ENCODE measurements at regions not wholly inside any gene's neighbourhood (a gene's known extent, or its start where the extent isn't known, plus 50 kb on each side); places are given as distances from the start of the nearest gene placed in this dataset.

- H3K4me3 ChIP-seq, result no peak overlapping the region
- peaks cover 0 to 34% (median 3%) of the 10 kb centered on the region in 4 donors for H3K4me1 ChIP-seq
- peak overlapping the region in 2 of 4 donors; percentile 16 to 66 for H3K27ac ChIP-seq
- no peaks in the 10 kb centered on the region for H3K36me3 ChIP-seq
- no peak for TF ChIP-seq POLR2A (IDR thresholded peaks at IDR 0.05)
- TF ChIP-seq, protein P1, sequence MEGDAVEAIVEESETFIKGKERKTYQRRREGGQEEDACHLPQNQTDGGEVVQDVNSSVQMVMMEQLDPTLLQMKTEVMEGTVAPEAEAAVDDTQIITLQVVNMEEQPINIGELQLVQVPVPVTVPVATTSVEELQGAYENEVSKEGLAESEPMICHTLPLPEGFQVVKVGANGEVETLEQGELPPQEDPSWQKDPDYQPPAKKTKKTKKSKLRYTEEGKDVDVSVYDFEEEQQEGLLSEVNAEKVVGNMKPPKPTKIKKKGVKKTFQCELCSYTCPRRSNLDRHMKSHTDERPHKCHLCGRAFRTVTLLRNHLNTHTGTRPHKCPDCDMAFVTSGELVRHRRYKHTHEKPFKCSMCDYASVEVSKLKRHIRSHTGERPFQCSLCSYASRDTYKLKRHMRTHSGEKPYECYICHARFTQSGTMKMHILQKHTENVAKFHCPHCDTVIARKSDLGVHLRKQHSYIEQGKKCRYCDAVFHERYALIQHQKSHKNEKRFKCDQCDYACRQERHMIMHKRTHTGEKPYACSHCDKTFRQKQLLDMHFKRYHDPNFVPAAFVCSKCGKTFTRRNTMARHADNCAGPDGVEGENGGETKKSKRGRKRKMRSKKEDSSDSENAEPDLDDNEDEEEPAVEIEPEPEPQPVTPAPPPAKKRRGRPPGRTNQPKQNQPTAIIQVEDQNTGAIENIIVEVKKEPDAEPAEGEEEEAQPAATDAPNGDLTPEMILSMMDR (IDR thresholded peaks at IDR 0.05), result no peak
- peak in 2 of 3 donors; percentile 35 to 84 for DNase-seq
- H3K27me3 ChIP-seq, result no peaks in the 10 kb centered on the region
- no peaks in the 10 kb centered on the region for H3K9me3 ChIP-seq
Observed at GRCh38 chr3:107987036-107987939, 103.5 kb downstream of the CD47 start.

DNA sequence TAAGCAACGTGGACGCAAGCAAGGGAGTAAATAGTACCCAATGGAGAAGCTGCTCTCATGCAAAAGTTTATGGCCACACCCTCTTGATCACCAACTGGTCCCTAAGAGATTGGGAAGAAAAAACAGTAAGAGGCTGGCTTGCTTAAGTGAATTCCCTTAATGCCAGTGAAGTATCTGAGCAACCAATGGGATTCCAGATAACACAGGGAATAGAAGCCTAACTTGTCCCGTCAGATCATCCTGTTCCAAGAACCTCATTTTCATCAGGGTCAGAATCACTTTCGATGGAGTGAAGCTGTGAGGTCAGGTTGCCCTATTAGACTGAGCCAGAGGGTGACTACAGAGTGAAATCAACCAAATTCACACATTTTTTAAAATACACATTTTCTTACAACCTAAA is 104.3 kb downstream of the CD47 start:
- Histone ChIP-seq H3K4me3 (no peak overlapping the region), H3K9me3 (no peaks in the 10 kb centered on the region), H3K27me3 (no peaks in the 10 kb centered on the region), H3K36me3 (no peaks in the 10 kb centered on the region), H3K27ac (peak overlapping the region in 2 of 4 donors; percentile 16 to 66), H3K4me1 (peaks cover 0 to 34% (median 3%) of the 10 kb centered on the region in 4 donors)
- no peak for DNase-seq
- no peak for TF ChIP-seq POLR2A (IDR thresholded peaks at IDR 0.05)

DNA sequence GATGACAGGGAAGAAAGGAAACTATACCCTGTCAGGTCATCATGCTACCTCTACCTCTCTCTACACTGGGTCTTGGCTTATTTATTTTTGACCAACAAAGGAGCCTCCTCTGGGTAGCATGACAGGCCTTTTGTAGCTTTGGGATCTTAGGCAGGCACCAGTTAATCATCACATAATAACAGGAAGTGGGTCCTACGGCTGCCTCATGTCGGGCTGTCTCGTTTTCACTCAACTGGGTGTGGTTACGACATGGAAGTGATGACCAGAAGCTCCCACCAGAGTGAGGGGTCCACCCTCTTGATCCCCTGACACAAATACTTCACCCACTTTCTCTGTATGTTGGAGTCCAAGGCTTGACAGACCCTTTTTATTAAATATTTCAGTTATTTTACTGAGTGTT is 105.3 kb downstream of the CD47 start:
- H3K9me3 ChIP-seq, result no peaks in the 10 kb centered on the region
- no peaks in the 10 kb centered on the region for H3K36me3 ChIP-seq
- no peak for DNase-seq
- no peak for TF ChIP-seq POLR2A (IDR thresholded peaks at IDR 0.05)
- TF ChIP-seq, protein P1 (IDR thresholded peaks at IDR 0.05), result no peak
- no peaks in the 10 kb centered on the region for H3K27me3 ChIP-seq
- H3K4me3 ChIP-seq, result no peak overlapping the region
- no peak overlapping the region for H3K27ac ChIP-seq
- H3K4me1 ChIP-seq, result peaks cover 0 to 34% (median 3%) of the 10 kb centered on the region in 4 donors

DNA sequence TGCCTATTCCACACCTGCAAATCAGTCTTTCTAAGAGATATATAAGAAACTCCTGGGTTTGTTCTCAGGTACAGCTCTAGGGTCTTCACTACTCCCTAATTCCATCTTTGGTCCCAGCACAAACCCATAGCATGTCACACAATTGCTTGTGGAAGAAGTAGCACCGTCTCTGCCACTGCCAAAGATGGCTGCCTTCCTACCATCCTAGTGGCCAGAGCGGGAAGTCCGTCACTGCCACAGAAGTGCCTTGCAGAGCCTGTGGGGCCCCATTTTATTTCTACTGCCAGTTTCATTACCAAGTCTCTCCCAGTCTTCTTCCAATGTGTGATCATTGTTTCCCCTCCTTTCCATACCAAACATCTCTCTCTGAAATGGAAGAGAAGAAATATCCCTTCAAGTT is 107.6 kb downstream of the CD47 start:
- no peak for DNase-seq
- TF ChIP-seq POLR2A (IDR thresholded peaks at IDR 0.05), result no peak
- TF ChIP-seq, protein P1 (IDR thresholded peaks at IDR 0.05), result no peak
- H3K9me3 ChIP-seq, result no peaks in the 10 kb centered on the region
- H3K27me3 ChIP-seq, result no peaks in the 10 kb centered on the region
- no peak overlapping the region for H3K27ac ChIP-seq
- H3K4me3 ChIP-seq, result no peak overlapping the region
- peaks cover 0 to 14% (median 0%) of the 10 kb centered on the region in 4 donors for H3K4me1 ChIP-seq
- H3K36me3 ChIP-seq, result no peaks in the 10 kb centered on the region

- H3K4me1 ChIP-seq, result peaks cover 0 to 4% (median 0%) of the 10 kb centered on the region in 4 donors
- H3K27ac ChIP-seq, result no peak overlapping the region
- no peaks in the 10 kb centered on the region for H3K27me3 ChIP-seq
- H3K9me3 ChIP-seq, result no peaks in the 10 kb centered on the region
- no peaks in the 10 kb centered on the region for H3K36me3 ChIP-seq
- DNase-seq, result no peak
- H3K4me3 ChIP-seq, result no peak overlapping the region
- TF ChIP-seq, protein P1 (IDR thresholded peaks at IDR 0.05), result no peak
- no peak for TF ChIP-seq POLR2A (IDR thresholded peaks at IDR 0.05)
Observed at GRCh38 chr3:107982165-107982564, 108.7 kb downstream of the CD47 start.

DNA sequence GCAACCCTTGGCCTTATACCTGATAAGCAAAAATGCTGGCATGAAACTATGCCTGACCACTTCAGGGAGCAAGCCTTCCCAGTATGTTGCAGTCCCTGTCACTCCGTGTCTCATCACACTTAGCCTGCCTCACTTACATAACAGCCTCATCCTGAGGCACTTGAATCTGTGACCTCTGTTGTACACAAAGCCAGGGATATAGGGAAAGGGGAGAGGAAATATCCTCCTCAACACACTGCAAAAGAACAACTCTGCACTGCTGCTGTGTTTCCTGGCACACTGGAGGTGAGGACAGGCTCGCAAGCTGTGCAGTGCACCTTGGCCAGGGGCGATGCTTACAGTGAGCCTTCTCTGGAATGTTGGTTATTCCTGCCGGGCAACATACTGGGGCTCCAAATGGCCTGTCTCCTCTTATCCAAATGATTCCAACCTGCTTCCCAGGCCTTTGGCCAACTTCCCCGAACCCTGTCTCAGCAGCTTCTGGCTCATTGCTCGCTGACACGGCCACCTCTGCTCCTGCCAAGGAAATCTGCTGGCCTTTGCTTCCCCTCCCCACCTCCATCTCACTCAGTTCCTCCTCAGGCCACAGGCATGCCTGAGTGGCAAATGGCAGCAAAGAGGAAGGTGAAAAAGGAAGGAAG is 109.2 kb downstream of the CD47 start:
- Histone ChIP-seq H3K27ac (no peak overlapping the region), H3K4me3 (no peak overlapping the region), H3K36me3 (no peaks in the 10 kb centered on the region), H3K4me1 (no peaks in the 10 kb centered on the region), H3K9me3 (no peaks in the 10 kb centered on the region), H3K27me3 (no peaks in the 10 kb centered on the region)
- TF ChIP-seq POLR2A (IDR thresholded peaks at IDR 0.05), result no peak
- TF ChIP-seq, protein P1 (IDR thresholded peaks at IDR 0.05), result no peak
- DNase-seq, result no peak

Data from Peyer's patch (tissue), 4 donors.